PC-3 (cell line): ENCODE measurements at regions not wholly inside any gene's neighbourhood (a gene's known extent, or its start where the extent isn't known, plus 50 kb on each side); places are given as distances from the start of the nearest gene placed in this dataset.

Experiments used
- ATAC-seq: fragments of 200-7000 bp; cut with Tn5 transposase; 2 replicates; pipeline ENCODE4 v1.9.1; 2020; ENCODE audit warnings: mild to moderate bottlenecking, moderate library complexity
- BruUV-seq: library from RNA; stranded (reverse); fragments of 400-500 nt; replicated peaks from 2 replicates; lab custom pipeline; 2021; lab: Mats Ljungman, UMichigan
- CTCF ChIA-PET: fragments of 300-600 bp; sonication (Branson Sonifier 250); formaldehyde crosslinking; loops from one replicate; lab custom pipeline; 2022; ENCODE audit warnings: antibody characterized with exemption; lab: Charles Lee
- POLR2A ChIA-PET: fragments of 300-600 bp; sonication (Branson Sonifier 250); formaldehyde crosslinking; loops from one replicate; lab custom pipeline; 2022; ENCODE audit warnings: antibody characterized with exemption; ENCODE audit not compliant: unreplicated experiment; lab: Charles Lee
- DNase-seq: peaks from one replicate; pipeline ENCODE4 v3.0.0-alpha.2; 2015
- H2AFZ ChIP-seq: fragments of 300-600 bp; sonication (generic); 2 replicates; pipeline ENCODE4 v1.6.0; 2016; ENCODE audit warnings: antibody characterized with exemption, low read length
- H3F3A ChIP-seq: fragments of 300-600 bp; sonication (generic); one replicate; pipeline ENCODE4 v1.6.0; 2017; ENCODE audit warnings: antibody characterized with exemption, low read length, control low read depth, mild to moderate bottlenecking; ENCODE audit not compliant: unreplicated experiment
- H3K27ac ChIP-seq: fragments of 300-600 bp; sonication (generic); 2 replicates; pipeline ENCODE4 v1.5.1; 2016; ENCODE audit warnings: mild to moderate bottlenecking, low read length
- H3K27me3 ChIP-seq: fragments of 300-600 bp; sonication (generic); 2 replicates; pipeline ENCODE4 v1.6.1; 2016; ENCODE audit warnings: low read length, mixed read lengths
- H3K36me3 ChIP-seq: fragments of 300-600 bp; sonication (generic); 2 replicates; pipeline ENCODE4 v1.6.1; 2016; ENCODE audit warnings: low read depth, mixed run types, low read length, mixed read lengths
- H3K4me1 ChIP-seq: fragments of 300-600 bp; sonication (generic); 2 replicates; pipeline ENCODE4 v1.5.1; 2016; ENCODE audit warnings: low read length; ENCODE audit not compliant: insufficient read depth
- H3K4me2 ChIP-seq: fragments of 300-600 bp; sonication (generic); 2 replicates; pipeline ENCODE4 v1.6.0; 2016; ENCODE audit warnings: low read length
- H3K4me3 ChIP-seq: fragments of 300-600 bp; sonication (generic); 2 replicates; pipeline ENCODE4 v1.5.1; 2016; ENCODE audit warnings: mild to moderate bottlenecking, low read length, mixed read lengths
- H3K79me2 ChIP-seq: fragments of 300-600 bp; sonication (generic); 2 replicates; pipeline ENCODE4 v1.6.1; 2017; ENCODE audit warnings: low read length, mixed read lengths
- H3K9ac ChIP-seq: fragments of 300-600 bp; sonication (generic); 2 replicates; pipeline ENCODE4 v1.6.0; 2016; ENCODE audit warnings: mild to moderate bottlenecking, low read length
- H3K9me2 ChIP-seq: fragments of 300-600 bp; sonication (generic); replicated peaks from 2 replicates; pipeline ENCODE4 v1.6.1; 2016; ENCODE audit warnings: mixed run types, low read length, mixed read lengths
- H3K9me3 ChIP-seq: fragments of 300-600 bp; sonication (generic); 2 replicates; pipeline ENCODE4 v1.6.1; 2016; ENCODE audit warnings: low read length, mixed read lengths
- H4K20me1 ChIP-seq: fragments of 300-600 bp; sonication (generic); 2 replicates; pipeline ENCODE4 v1.6.1; 2016; ENCODE audit warnings: low read length, mixed read lengths
- EZH2 ChIP-seq: fragments of 300-600 bp; sonication (generic); IDR thresholded peaks from one replicate; pipeline ENCODE4 v1.6.1; 2017; ENCODE audit warnings: antibody characterized with exemption, mild to moderate bottlenecking, low read length; ENCODE audit not compliant: unreplicated experiment
- EZH2phosphoT487 ChIP-seq: fragments of 300-600 bp; sonication (generic); IDR thresholded peaks from 2 replicates; pipeline ENCODE4 v1.6.1; 2018; ENCODE audit warnings: mild to moderate bottlenecking, antibody characterized with exemption, low read length, borderline replicate concordance
- intact Hi-C: fragments of 100-400 bp; cut with micrococcal nuclease; formaldehyde crosslinking; loops from 2 replicates; pipeline ENCODE4 v1.9.0; 2023
- TF ChIP-seq, protein P1 (sequence below): fragments of 300-600 bp; sonication (generic); conservative IDR thresholded peaks from 2 replicates; pipeline ENCODE4 v1.5.1; 2017; ENCODE audit warnings: antibody characterized with exemption, low read depth, mild to moderate bottlenecking, low read length

DNA sequence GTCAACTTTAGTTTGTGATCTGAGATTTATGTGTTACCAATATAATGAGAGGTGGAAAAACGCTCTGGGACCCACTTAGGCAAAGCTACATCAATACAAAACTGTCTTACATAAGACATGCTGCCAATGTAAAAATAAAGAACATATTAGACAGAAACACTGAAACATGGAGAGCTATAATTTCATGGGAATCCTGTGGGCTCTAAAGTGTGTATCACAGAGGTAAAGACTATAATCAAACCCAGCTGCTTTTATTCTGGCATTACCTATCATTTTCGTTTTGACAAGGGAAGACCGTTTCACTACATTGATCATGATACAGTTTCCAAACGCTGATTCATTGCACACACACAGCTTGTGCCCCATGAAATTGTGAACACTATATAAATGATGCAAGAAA, 400.5 kb upstream of the TUSC1 start:
- Histone ChIP-seq H3K36me3 (no peaks in the 10 kb centered on the region), H3K9me2 (no peaks in the 10 kb centered on the region), H3K4me2 (no peak overlapping the region), H3K27ac (no peak overlapping the region), H3K9ac (no peak overlapping the region), H2AFZ (no peak overlapping the region), H3K79me2 (no peaks in the 10 kb centered on the region), H3K27me3 (no peaks in the 10 kb centered on the region), H3K4me1 (peaks cover 7% of the 10 kb centered on the region), H3K4me3 (no peak overlapping the region), H4K20me1 (no peaks in the 10 kb centered on the region), H3F3A (no peaks in the 10 kb centered on the region), H3K9me3 (no peaks in the 10 kb centered on the region)
- ATAC-seq (no peak), DNase-seq (no peak)
- no TSS peak for BruUV-seq
- no peak for TF ChIP-seq EZH2phosphoT487
- TF ChIP-seq, protein P1, sequence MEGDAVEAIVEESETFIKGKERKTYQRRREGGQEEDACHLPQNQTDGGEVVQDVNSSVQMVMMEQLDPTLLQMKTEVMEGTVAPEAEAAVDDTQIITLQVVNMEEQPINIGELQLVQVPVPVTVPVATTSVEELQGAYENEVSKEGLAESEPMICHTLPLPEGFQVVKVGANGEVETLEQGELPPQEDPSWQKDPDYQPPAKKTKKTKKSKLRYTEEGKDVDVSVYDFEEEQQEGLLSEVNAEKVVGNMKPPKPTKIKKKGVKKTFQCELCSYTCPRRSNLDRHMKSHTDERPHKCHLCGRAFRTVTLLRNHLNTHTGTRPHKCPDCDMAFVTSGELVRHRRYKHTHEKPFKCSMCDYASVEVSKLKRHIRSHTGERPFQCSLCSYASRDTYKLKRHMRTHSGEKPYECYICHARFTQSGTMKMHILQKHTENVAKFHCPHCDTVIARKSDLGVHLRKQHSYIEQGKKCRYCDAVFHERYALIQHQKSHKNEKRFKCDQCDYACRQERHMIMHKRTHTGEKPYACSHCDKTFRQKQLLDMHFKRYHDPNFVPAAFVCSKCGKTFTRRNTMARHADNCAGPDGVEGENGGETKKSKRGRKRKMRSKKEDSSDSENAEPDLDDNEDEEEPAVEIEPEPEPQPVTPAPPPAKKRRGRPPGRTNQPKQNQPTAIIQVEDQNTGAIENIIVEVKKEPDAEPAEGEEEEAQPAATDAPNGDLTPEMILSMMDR, result no peak
- no peak for TF ChIP-seq EZH2
- intact Hi-C loops, result no loop called here
- ChIA-PET POLR2A (no interaction called here), CTCF (no interaction called here)

DNA sequence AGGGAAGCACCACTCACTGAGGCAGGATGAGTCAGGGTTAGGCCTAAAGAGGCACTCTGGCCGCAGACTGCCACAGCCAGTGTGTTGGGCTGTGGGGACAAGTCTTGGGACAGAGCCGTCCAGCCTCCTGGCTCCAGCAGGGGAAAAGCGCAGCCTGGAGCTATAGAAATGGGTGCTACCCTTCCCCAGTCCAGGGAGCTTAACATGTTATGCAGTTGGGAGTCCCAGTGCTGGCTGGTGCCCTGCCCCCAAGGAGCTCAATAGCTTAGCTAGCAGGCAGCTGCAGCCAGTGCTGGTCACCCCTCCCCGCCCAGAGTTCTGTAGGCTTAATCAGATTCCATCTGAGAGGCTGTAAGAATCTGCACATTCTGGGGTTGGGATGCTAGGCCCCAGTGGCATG, 399.6 kb upstream of the TUSC1 start:
- intact Hi-C loops, result no loop called here
- no TSS peak for BruUV-seq
- POLR2A ChIA-PET, result no interaction called here

DNA sequence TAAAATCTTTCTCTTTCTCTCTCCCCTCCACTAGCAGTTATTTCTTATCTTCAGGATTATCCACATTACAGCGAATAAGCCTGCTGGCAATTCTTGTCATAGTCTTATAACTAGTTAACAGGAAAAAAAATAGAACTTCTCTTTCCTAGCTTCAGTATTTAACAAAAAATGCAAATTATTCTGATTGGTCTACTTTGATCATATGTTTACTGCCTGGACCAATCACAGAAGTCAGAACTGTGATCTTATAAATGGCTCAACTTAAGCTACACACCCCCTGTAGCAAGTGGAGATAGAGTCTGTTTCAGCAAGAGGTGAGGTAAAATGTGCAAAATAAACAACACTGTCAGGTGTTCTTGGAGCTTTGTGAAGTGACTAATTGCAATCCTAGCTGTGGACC, 389.4 kb upstream of the TUSC1 start:
- Histone ChIP-seq H2AFZ (no peak overlapping the region), H3K9me2 (no peaks in the 10 kb centered on the region), H4K20me1 (no peaks in the 10 kb centered on the region), H3K4me2 (no peak overlapping the region), H3K27me3 (no peaks in the 10 kb centered on the region), H3K9ac (no peak overlapping the region), H3K9me3 (no peaks in the 10 kb centered on the region), H3K79me2 (no peaks in the 10 kb centered on the region), H3K27ac (no peak overlapping the region), H3K4me1 (no peaks in the 10 kb centered on the region), H3K36me3 (no peaks in the 10 kb centered on the region), H3F3A (no peaks in the 10 kb centered on the region), H3K4me3 (no peak overlapping the region)
- ChIA-PET CTCF (no interaction called here), POLR2A (interaction anchor here (0.6 kb wide), 1 partner anchor 9 kb away, joined by 3 read pairs; no protein-coding TSS in a partner anchor)
- no peak for TF ChIP-seq EZH2phosphoT487
- TF ChIP-seq, protein P1, result no peak
- TF ChIP-seq EZH2, result no peak
- BruUV-seq, result no TSS peak
- intact Hi-C loops, result no loop called here
- no peak for ATAC-seq
- DNase-seq, result no peak

More for the DNA sequence above, 399.6 kb upstream of the TUSC1 start:
- Histone ChIP-seq H3K4me1 (peaks cover 2% of the 10 kb centered on the region), H3K4me2 (no peak overlapping the region), H3K9me3 (no peaks in the 10 kb centered on the region), H4K20me1 (no peaks in the 10 kb centered on the region), H3F3A (no peaks in the 10 kb centered on the region), H3K79me2 (no peaks in the 10 kb centered on the region), H3K4me3 (no peak overlapping the region), H2AFZ (no peak overlapping the region), H3K9ac (no peak overlapping the region), H3K9me2 (no peaks in the 10 kb centered on the region), H3K36me3 (no peaks in the 10 kb centered on the region), H3K27me3 (no peaks in the 10 kb centered on the region), H3K27ac (no peak overlapping the region)
- CTCF ChIA-PET, result no interaction called here
- ATAC-seq (no peak), DNase-seq (no peak)
- TF ChIP-seq EZH2phosphoT487 (no peak), EZH2 (no peak)
